H1 (cell line): ENCODE measurements at regions not wholly inside any gene's neighbourhood (a gene's known extent, or its start where the extent isn't known, plus 50 kb on each side); places are given as distances from the start of the nearest gene placed in this dataset.

Source experiments
- CTCF ChIA-PET: fragments of 300-600 bp; sonication (Branson Sonifier 250); formaldehyde crosslinking; loops from one replicate; lab custom pipeline; 2021; ENCODE audit not compliant: partially characterized antibody; lab: Charles Lee
- POLR2A ChIA-PET: fragments of 300-600 bp; sonication (Branson Sonifier 250); formaldehyde crosslinking; loops from one replicate; lab custom pipeline; 2021; ENCODE audit warnings: inconsistent platforms; ENCODE audit not compliant: partially characterized antibody; lab: Charles Lee
- DNase-seq, 2 experiments: peaks; one replicate each; pipeline versions ENCODE4 v3.0.0 to v3.0.0-alpha.2; 2010 to 2022; ENCODE audit warnings: low spot score in 2 of 2, low read depth in 1 of 2, mixed read lengths in 1 of 2
- FAIRE-seq: peaks from 2 replicates; lab custom pipeline; 2011; peaks lifted over from hg19 to GRCh38; lab: Jason Lieb, UNC
- H2AFZ ChIP-seq: 2 replicates; pipeline ENCODE4 v1.8.1; 2012; ENCODE audit warnings: low read length, inconsistent platforms
- H2AK5ac ChIP-seq: 2 replicates; pipeline ENCODE4 v1.6.1; 2013; ENCODE audit warnings: low read depth, low read length
- H2BK120ac ChIP-seq: replicated peaks from 2 replicates; pipeline ENCODE3; 2013; ENCODE audit warnings: low read depth, low read length, inconsistent platforms
- H2BK12ac ChIP-seq: 2 replicates; pipeline ENCODE4 v1.6.1; 2013; ENCODE audit warnings: low read depth, low read length
- H2BK15ac ChIP-seq: 2 replicates; pipeline ENCODE4 v1.6.1; 2013; ENCODE audit warnings: low read length
- H2BK20ac ChIP-seq: 2 replicates; pipeline ENCODE4 v1.6.1; 2013; ENCODE audit warnings: low read length
- H2BK5ac ChIP-seq: 2 replicates; pipeline ENCODE4 v1.6.1; 2013; ENCODE audit warnings: low read depth, low read length
- H3K14ac ChIP-seq: 2 replicates; pipeline ENCODE4 v1.6.1; 2013; ENCODE audit warnings: inconsistent platforms; ENCODE audit not compliant: insufficient read length
- H3K18ac ChIP-seq: 2 replicates; pipeline ENCODE4 v1.6.1; 2013; ENCODE audit warnings: low read length; ENCODE audit errors: extremely low read depth
- H3K23ac ChIP-seq: 2 replicates; pipeline ENCODE4 v1.6.1; 2013; ENCODE audit warnings: inconsistent platforms; ENCODE audit not compliant: insufficient read length
- H3K23me2 ChIP-seq: 2 replicates; pipeline ENCODE4 v1.6.1; 2013; ENCODE audit warnings: low read depth, low read length
- H3K27ac ChIP-seq: 2 replicates; pipeline ENCODE4 v1.6.1; 2011; ENCODE audit warnings: low read depth, low read length, inconsistent platforms
- H3K27me3 ChIP-seq, 4 experiments: replicated peaks in 1 of 4; 1 replicate in 1 of 4; 2 replicates in 3 of 4; pipeline versions ENCODE4 v1.6.1 to v1.8.1; 2011 to 2013; ENCODE audit warnings: low read length in 3 of 4, mild to moderate bottlenecking in 3 of 4, inconsistent platforms in 2 of 4, mixed read lengths in 2 of 4, moderate library complexity in 1 of 4; ENCODE audit not compliant: control insufficient read depth in 3 of 4, insufficient read depth in 3 of 4; ENCODE audit errors: extremely low read depth in 1 of 4
- H3K36me3 ChIP-seq, 4 experiments: 2 replicates each; pipeline versions ENCODE4 v1.6.1 to v1.8.1; 2011 to 2013; ENCODE audit warnings: mild to moderate bottlenecking in 4 of 4, low read length in 3 of 4, moderate library complexity in 2 of 4, control low read depth in 1 of 4, inconsistent platforms in 1 of 4; ENCODE audit not compliant: insufficient read depth in 4 of 4, control insufficient read depth in 2 of 4
- H3K4ac ChIP-seq: replicated peaks from 2 replicates; pipeline ENCODE3; 2013; ENCODE audit warnings: low read length, low read depth, mixed read lengths, inconsistent platforms; ENCODE audit not compliant: insufficient read length
- H3K4me1 ChIP-seq, 4 experiments: replicated peaks in 1 of 4; 1 replicate in 1 of 4; 2 replicates in 3 of 4; pipeline versions ENCODE4 v1.6.1 to v1.8.1; 2011 to 2013; ENCODE audit warnings: low read length in 3 of 4, inconsistent platforms in 2 of 4, mixed read lengths in 1 of 4; ENCODE audit not compliant: insufficient read depth in 4 of 4, control insufficient read depth in 3 of 4
- H3K4me2 ChIP-seq, 2 experiments: 2 replicates each; pipeline versions ENCODE4 v1.6.1 to v1.8.1; 2011 to 2013; ENCODE audit warnings: low read depth in 2 of 2, low read length in 2 of 2, control low read depth in 1 of 2, inconsistent platforms in 1 of 2, mild to moderate bottlenecking in 1 of 2; ENCODE audit not compliant: insufficient read depth in 1 of 2
- H3K4me3 ChIP-seq, 4 experiments: fragments of 200-600, 300-600 bp in 1 of 4; sonication (generic), shearing (Covaris generic), sonication (Bioruptor Twin) in 1 of 4; 2 replicates each; pipeline versions ENCODE4 v1.5.1 to v1.8.1; 2011 to 2016; ENCODE audit warnings: low read length in 4 of 4, low read depth in 3 of 4, control low read depth in 2 of 4, inconsistent platforms in 2 of 4, mild to moderate bottlenecking in 2 of 4, mixed read lengths in 1 of 4, moderate library complexity in 1 of 4; ENCODE audit not compliant: insufficient read depth in 2 of 4; ENCODE audit errors: extremely low read depth in 1 of 4
- H3K56ac ChIP-seq: replicated peaks from 2 replicates; pipeline ENCODE3; 2013; ENCODE audit warnings: low read depth, mild to moderate bottlenecking, mixed read lengths, low read length, inconsistent platforms; ENCODE audit not compliant: insufficient read length
- H3K79me1 ChIP-seq: 2 replicates; pipeline ENCODE4 v1.6.1; 2013; ENCODE audit warnings: low read depth, low read length, control low read depth
- H3K79me2 ChIP-seq, 2 experiments: 2 replicates each; pipeline versions ENCODE4 v1.6.1 to v1.8.1; 2012 to 2013; ENCODE audit warnings: low read length in 2 of 2, mild to moderate bottlenecking in 2 of 2, inconsistent platforms in 1 of 2; ENCODE audit not compliant: insufficient read depth in 2 of 2, control insufficient read depth in 1 of 2
- H3K9ac ChIP-seq, 4 experiments: replicated peaks in 1 of 4; 1 replicate in 1 of 4; 2 replicates in 3 of 4; pipeline versions ENCODE4 v1.6.1 to v1.8.1; 2011 to 2013; ENCODE audit warnings: low read depth in 3 of 4, low read length in 3 of 4, control low read depth in 2 of 4, mild to moderate bottlenecking in 2 of 4, moderate library complexity in 2 of 4, inconsistent platforms in 1 of 4; ENCODE audit errors: extremely low read depth in 1 of 4
- H3K9me3 ChIP-seq, 2 experiments: 2 replicates each; pipeline versions ENCODE4 v1.6.1 to v1.8.1; 2012 to 2013; ENCODE audit warnings: mild to moderate bottlenecking in 2 of 2, moderate library complexity in 2 of 2, control low read depth in 1 of 2, inconsistent platforms in 1 of 2, low read depth in 1 of 2, low read length in 1 of 2, mixed read lengths in 1 of 2; ENCODE audit not compliant: insufficient read depth in 2 of 2
- H4K20me1 ChIP-seq, 2 experiments: replicated peaks in 1 of 2; 2 replicates each; pipeline versions ENCODE3 to v1.8.1; 2011 to 2013; ENCODE audit warnings: inconsistent platforms in 2 of 2, low read length in 2 of 2, mild to moderate bottlenecking in 1 of 2; ENCODE audit not compliant: insufficient read depth in 2 of 2, control insufficient read depth in 1 of 2
- H4K5ac ChIP-seq: 2 replicates; pipeline ENCODE4 v1.6.1; 2013; ENCODE audit warnings: low read length, low read depth, mixed read lengths, inconsistent platforms; ENCODE audit not compliant: insufficient read length
- H4K8ac ChIP-seq: 2 replicates; pipeline ENCODE4 v1.8.0; 2013; ENCODE audit warnings: mild to moderate bottlenecking, moderate library complexity, low read length, inconsistent platforms; ENCODE audit not compliant: insufficient read depth; ENCODE audit errors: extremely low read depth
- H4K91ac ChIP-seq: replicated peaks from 2 replicates; pipeline ENCODE3; 2013; ENCODE audit warnings: low read length, mixed read lengths, inconsistent platforms; ENCODE audit not compliant: insufficient read length
- ATF2 ChIP-seq: IDR thresholded peaks from 2 replicates; pipeline ENCODE4 v1.6.1; 2012; ENCODE audit warnings: low read length, inconsistent platforms
- BCL11A ChIP-seq, 2 experiments: IDR thresholded peaks; one replicate each; pipeline ENCODE4 v1.6.1; 2011; ENCODE audit warnings: low read depth in 2 of 2, low read length in 2 of 2, mild to moderate bottlenecking in 2 of 2
- CHD2 ChIP-seq: IDR thresholded peaks from 2 replicates; pipeline ENCODE4 v1.6.1; 2012; ENCODE audit warnings: low read length, improper control_type of control experiment
- JUN ChIP-seq: IDR thresholded peaks from 2 replicates; pipeline ENCODE4 v1.6.1; 2011; ENCODE audit warnings: low read depth, mild to moderate bottlenecking, improper control_type of control experiment, low read length
- KDM4A ChIP-seq: IDR thresholded peaks from one replicate; pipeline ENCODE4 v1.7.1; 2012; ENCODE audit warnings: low read depth, mild to moderate bottlenecking, moderate library complexity, low read length, inconsistent platforms; ENCODE audit not compliant: severe bottlenecking
- KDM5A ChIP-seq: fragments of 200-600 bp; IDR thresholded peaks from 2 replicates; pipeline ENCODE4 v1.7.1; 2012; ENCODE audit warnings: mild to moderate bottlenecking, low read length, inconsistent platforms, mixed read lengths
- POLR2AphosphoS5 ChIP-seq: IDR thresholded peaks from 2 replicates; pipeline ENCODE4 v1.6.1; 2011; ENCODE audit warnings: low read depth, low read length
- POU5F1 ChIP-seq: IDR thresholded peaks from 2 replicates; pipeline ENCODE4 v1.6.1; 2011; ENCODE audit warnings: low read depth, mild to moderate bottlenecking, low read length, moderate library complexity
- RAD21 ChIP-seq, 2 experiments: IDR thresholded peaks in 1 of 2; conservative IDR thresholded peaks in 1 of 2; 2 replicates each; pipeline ENCODE4 v1.6.1; 2011; ENCODE audit warnings: low read depth in 2 of 2, low read length in 2 of 2, improper control_type of control experiment in 1 of 2, inconsistent platforms in 1 of 2, mild to moderate bottlenecking in 1 of 2, moderate library complexity in 1 of 2
- RBBP5 ChIP-seq: IDR thresholded peaks from 2 replicates; pipeline ENCODE4 v1.7.1; 2012; ENCODE audit warnings: low read depth, mild to moderate bottlenecking, inconsistent platforms, low read length, moderate library complexity, borderline replicate concordance
- RXRA ChIP-seq: IDR thresholded peaks from 2 replicates; pipeline ENCODE4 v1.6.1; 2011; ENCODE audit warnings: low read depth, mild to moderate bottlenecking, low read length, moderate library complexity; ENCODE audit not compliant: insufficient read depth
- SAP30 ChIP-seq: fragments of 300-600 bp; sonication (generic); IDR thresholded peaks from 2 replicates; pipeline ENCODE4 v1.7.1; 2012; ENCODE audit warnings: low read length, moderate library complexity, mild to moderate bottlenecking, inconsistent platforms; ENCODE audit not compliant: insufficient read depth, insufficient replicate concordance
- ZNF274 ChIP-seq: IDR thresholded peaks from 2 replicates; pipeline ENCODE4 v1.7.0; 2012; ENCODE audit warnings: low read length, borderline replicate concordance; ENCODE audit errors: extremely low read depth

GRCh38 chr6:93825950-93826349 lies 406.6 kb upstream of the EPHA7 start:
- peaks cover 0 to 47% (median 16%) of the 10 kb centered on the region in 4 experiments; a peak in 4 of 8 replicates for H3K36me3 ChIP-seq
- H2BK5ac ChIP-seq: no peak overlapping the region
- no peak overlapping the region for H4K8ac ChIP-seq
- ChIA-PET CTCF (no interaction called here), POLR2A (interaction anchor here (1.6 to 2.2 kb wide), 3 partner anchors 12 to 41 kb away, joined by 4 to 7 read pairs (median 7); no protein-coding TSS in a partner anchor)
- no peak overlapping the region for H2BK12ac ChIP-seq
- H3K79me2 ChIP-seq: no peaks in the 10 kb centered on the region
- FAIRE-seq (no peak), DNase-seq (no peak)
- no peak overlapping the region for H3K14ac ChIP-seq
- H2BK20ac ChIP-seq: no peak overlapping the region
- no peaks in the 10 kb centered on the region for H3K27me3 ChIP-seq
- H3K23ac ChIP-seq: no peak overlapping the region
- no peak overlapping the region for H4K5ac ChIP-seq
- H3K23me2 ChIP-seq: no peaks in the 10 kb centered on the region
- H2AK5ac ChIP-seq: no peak overlapping the region
- H3K79me1 ChIP-seq: no peaks in the 10 kb centered on the region
- H2BK120ac ChIP-seq: no peak overlapping the region
- peaks cover 0 to 3% (median 0%) of the 10 kb centered on the region in 4 experiments; a peak in 1 of 7 replicates for H3K4me1 ChIP-seq
- H3K4ac ChIP-seq: no peak overlapping the region
- H2BK15ac ChIP-seq: no peak overlapping the region
- no peak overlapping the region for H3K18ac ChIP-seq
- no peak overlapping the region for H2AFZ ChIP-seq
- H3K56ac ChIP-seq: no peak overlapping the region
- no peak overlapping the region for H3K27ac ChIP-seq
- no peaks in the 10 kb centered on the region for H3K9me3 ChIP-seq
- no peak overlapping the region for H3K9ac ChIP-seq
- H4K91ac ChIP-seq: no peak overlapping the region
- no peak overlapping the region for H3K4me2 ChIP-seq
- H3K4me3 ChIP-seq: no peak overlapping the region
- no peaks in the 10 kb centered on the region for H4K20me1 ChIP-seq
- no peak for TF ChIP-seq ZNF274
- TF ChIP-seq CHD2: no peak
- no peak for TF ChIP-seq BCL11A (IDR thresholded peaks at IDR 0.05; ENCODE audit: low read depth in 2 of 2, low read length in 2 of 2)
- TF ChIP-seq RXRA: no peak
- TF ChIP-seq SAP30: no peak
- TF ChIP-seq ATF2: peak; percentile 73
- TF ChIP-seq JUN: no peak
- TF ChIP-seq RBBP5: no peak
- TF ChIP-seq RAD21 (IDR thresholded peaks at IDR 0.05 in 1 of 2, conservative IDR thresholded peaks at IDR 0.05 in 1 of 2; ENCODE audit: low read depth in 2 of 2, low read length in 2 of 2): no peak
- TF ChIP-seq KDM4A: no peak
- peak; percentile 93 for TF ChIP-seq POLR2AphosphoS5
- no peak for TF ChIP-seq KDM5A
- TF ChIP-seq POU5F1: no peak
